ENCODE measurements at regions not wholly inside any gene's neighbourhood (a gene's known extent, or its start where the extent isn't known, plus 50 kb on each side); places are given as distances from the start of the nearest gene placed in this dataset.

- Histone ChIP-seq H2AFZ (ENCODE audit: low read length) (no peak overlapping the region), H3K4me2 (ENCODE audit: low read length) (no peak overlapping the region), H3K27me3 (ENCODE audit: insufficient read depth, low read length) (no peaks in the 10 kb centered on the region)
These were observed 310.3 kb downstream of the C12orf75 start for GRCh38 chr12:105640761-105641160.

GRCh38 chr12:105641749-105642148, 311.3 kb downstream of the C12orf75 start:
- no peaks in the 10 kb centered on the region for H3K36me3 ChIP-seq (ENCODE audit: insufficient read depth, low read length)
- no peaks in the 10 kb centered on the region for H3F3A ChIP-seq (ENCODE audit: insufficient read depth, low read length)
- no peaks in the 10 kb centered on the region for H3K79me2 ChIP-seq (ENCODE audit: insufficient read depth, low read length)
- TF ChIP-seq CTCF (IDR thresholded peaks at IDR 0.05; ENCODE audit: low read length) (no peak), EZH2 (IDR thresholded peaks at IDR 0.05; ENCODE audit: borderline replicate concordance, low read length) (no peak)
- no peaks in the 10 kb centered on the region for H3K4me1 ChIP-seq (ENCODE audit: insufficient read depth, low read length, severe bottlenecking)
- H3K9me3 ChIP-seq (ENCODE audit: low read length) = no peaks in the 10 kb centered on the region
- H3K27me3 ChIP-seq (ENCODE audit: insufficient read depth, low read length) = no peaks in the 10 kb centered on the region
- H3K27ac ChIP-seq (ENCODE audit: low read depth, low read length, poor library complexity, severe bottlenecking) = no peak overlapping the region
- H3K9me2 ChIP-seq (ENCODE audit: low read depth, low read length) = no peaks in the 10 kb centered on the region
- no peak overlapping the region for H2AFZ ChIP-seq (ENCODE audit: low read length)
- no peak overlapping the region for H3K4me3 ChIP-seq (ENCODE audit: low read depth, low read length, poor library complexity, severe bottlenecking)
- H3K9ac ChIP-seq (ENCODE audit: low read length) = no peak overlapping the region
- no peak overlapping the region for H3K4me2 ChIP-seq (ENCODE audit: low read length)
- H4K20me1 ChIP-seq (ENCODE audit: insufficient read depth, low read length) = no peaks in the 10 kb centered on the region

More at GRCh38 chr12:105640761-105641160, 310.3 kb downstream of the C12orf75 start:
- Histone ChIP-seq H3K4me3 (ENCODE audit: low read depth, low read length, poor library complexity, severe bottlenecking) (no peak overlapping the region), H3K9ac (ENCODE audit: low read length) (no peak overlapping the region), H3K9me3 (ENCODE audit: low read length) (no peaks in the 10 kb centered on the region), H3K36me3 (ENCODE audit: insufficient read depth, low read length) (no peaks in the 10 kb centered on the region), H4K20me1 (ENCODE audit: insufficient read depth, low read length) (no peaks in the 10 kb centered on the region), H3K27ac (ENCODE audit: low read depth, low read length, poor library complexity, severe bottlenecking) (no peak overlapping the region), H3F3A (ENCODE audit: insufficient read depth, low read length) (no peaks in the 10 kb centered on the region), H3K79me2 (ENCODE audit: insufficient read depth, low read length) (no peaks in the 10 kb centered on the region), H3K9me2 (ENCODE audit: low read depth, low read length) (no peaks in the 10 kb centered on the region), H3K4me1 (ENCODE audit: insufficient read depth, low read length, severe bottlenecking) (no peaks in the 10 kb centered on the region)
- TF ChIP-seq EZH2 (IDR thresholded peaks at IDR 0.05; ENCODE audit: borderline replicate concordance, low read length) (no peak), CTCF (IDR thresholded peaks at IDR 0.05; ENCODE audit: low read length) (no peak)

GRCh38 chr12:105644770-105645169, 314.3 kb downstream of the C12orf75 start:
- H3F3A ChIP-seq (ENCODE audit: insufficient read depth, low read length) = no peaks in the 10 kb centered on the region
- no peaks in the 10 kb centered on the region for H3K27me3 ChIP-seq (ENCODE audit: insufficient read depth, low read length)
- no peaks in the 10 kb centered on the region for H4K20me1 ChIP-seq (ENCODE audit: insufficient read depth, low read length)
- no peak overlapping the region for H3K9ac ChIP-seq (ENCODE audit: low read length)
- H3K4me2 ChIP-seq (ENCODE audit: low read length) = no peak overlapping the region
- H3K4me1 ChIP-seq (ENCODE audit: insufficient read depth, low read length, severe bottlenecking) = no peaks in the 10 kb centered on the region
- H3K9me2 ChIP-seq (ENCODE audit: low read depth, low read length) = no peaks in the 10 kb centered on the region
- no peaks in the 10 kb centered on the region for H3K9me3 ChIP-seq (ENCODE audit: low read length)
- TF ChIP-seq EZH2 (IDR thresholded peaks at IDR 0.05; ENCODE audit: borderline replicate concordance, low read length) (no peak), CTCF (IDR thresholded peaks at IDR 0.05; ENCODE audit: low read length) (no peak)
- no peaks in the 10 kb centered on the region for H3K36me3 ChIP-seq (ENCODE audit: insufficient read depth, low read length)
- no peak overlapping the region for H3K4me3 ChIP-seq (ENCODE audit: low read depth, low read length, poor library complexity, severe bottlenecking)
- no peak overlapping the region for H3K27ac ChIP-seq (ENCODE audit: low read depth, low read length, poor library complexity, severe bottlenecking)
- no peak overlapping the region for H2AFZ ChIP-seq (ENCODE audit: low read length)
- no peaks in the 10 kb centered on the region for H3K79me2 ChIP-seq (ENCODE audit: insufficient read depth, low read length)

All from OCI-LY1 (cell line).